H1 (cell line): ENCODE measurements at regions not wholly inside any gene's neighbourhood (a gene's known extent, or its start where the extent isn't known, plus 50 kb on each side); places are given as distances from the start of the nearest gene placed in this dataset.

Experiments used
- CTCF ChIA-PET: fragments of 300-600 bp; sonication (Branson Sonifier 250); formaldehyde crosslinking; loops from one replicate; lab custom pipeline; 2021; ENCODE audit not compliant: partially characterized antibody; lab: Charles Lee
- POLR2A ChIA-PET: fragments of 300-600 bp; sonication (Branson Sonifier 250); formaldehyde crosslinking; loops from one replicate; lab custom pipeline; 2021; ENCODE audit warnings: inconsistent platforms; ENCODE audit not compliant: partially characterized antibody; lab: Charles Lee
- DNase-seq, 2 experiments: peaks; one replicate each; pipeline versions ENCODE4 v3.0.0 to v3.0.0-alpha.2; 2010 to 2022; ENCODE audit warnings: low spot score in 2 of 2, low read depth in 1 of 2, mixed read lengths in 1 of 2
- FAIRE-seq: peaks from 2 replicates; lab custom pipeline; 2011; peaks lifted over from hg19 to GRCh38; lab: Jason Lieb, UNC
- H2AFZ ChIP-seq: 2 replicates; pipeline ENCODE4 v1.8.1; 2012; ENCODE audit warnings: low read length, inconsistent platforms
- H2AK5ac ChIP-seq: 2 replicates; pipeline ENCODE4 v1.6.1; 2013; ENCODE audit warnings: low read depth, low read length
- H2BK120ac ChIP-seq: replicated peaks from 2 replicates; pipeline ENCODE3; 2013; ENCODE audit warnings: low read depth, low read length, inconsistent platforms
- H2BK12ac ChIP-seq: 2 replicates; pipeline ENCODE4 v1.6.1; 2013; ENCODE audit warnings: low read depth, low read length
- H2BK15ac ChIP-seq: 2 replicates; pipeline ENCODE4 v1.6.1; 2013; ENCODE audit warnings: low read length
- H2BK20ac ChIP-seq: 2 replicates; pipeline ENCODE4 v1.6.1; 2013; ENCODE audit warnings: low read length
- H2BK5ac ChIP-seq: 2 replicates; pipeline ENCODE4 v1.6.1; 2013; ENCODE audit warnings: low read depth, low read length
- H3K14ac ChIP-seq: 2 replicates; pipeline ENCODE4 v1.6.1; 2013; ENCODE audit warnings: inconsistent platforms; ENCODE audit not compliant: insufficient read length
- H3K18ac ChIP-seq: 2 replicates; pipeline ENCODE4 v1.6.1; 2013; ENCODE audit warnings: low read length; ENCODE audit errors: extremely low read depth
- H3K23ac ChIP-seq: 2 replicates; pipeline ENCODE4 v1.6.1; 2013; ENCODE audit warnings: inconsistent platforms; ENCODE audit not compliant: insufficient read length
- H3K23me2 ChIP-seq: 2 replicates; pipeline ENCODE4 v1.6.1; 2013; ENCODE audit warnings: low read depth, low read length
- H3K27ac ChIP-seq: 2 replicates; pipeline ENCODE4 v1.6.1; 2011; ENCODE audit warnings: low read depth, low read length, inconsistent platforms
- H3K27me3 ChIP-seq, 4 experiments: replicated peaks in 1 of 4; 1 replicate in 1 of 4; 2 replicates in 3 of 4; pipeline versions ENCODE4 v1.6.1 to v1.8.1; 2011 to 2013; ENCODE audit warnings: low read length in 3 of 4, mild to moderate bottlenecking in 3 of 4, inconsistent platforms in 2 of 4, mixed read lengths in 2 of 4, moderate library complexity in 1 of 4; ENCODE audit not compliant: control insufficient read depth in 3 of 4, insufficient read depth in 3 of 4; ENCODE audit errors: extremely low read depth in 1 of 4
- H3K36me3 ChIP-seq, 4 experiments: 2 replicates each; pipeline versions ENCODE4 v1.6.1 to v1.8.1; 2011 to 2013; ENCODE audit warnings: mild to moderate bottlenecking in 4 of 4, low read length in 3 of 4, moderate library complexity in 2 of 4, control low read depth in 1 of 4, inconsistent platforms in 1 of 4; ENCODE audit not compliant: insufficient read depth in 4 of 4, control insufficient read depth in 2 of 4
- H3K4ac ChIP-seq: replicated peaks from 2 replicates; pipeline ENCODE3; 2013; ENCODE audit warnings: low read length, low read depth, mixed read lengths, inconsistent platforms; ENCODE audit not compliant: insufficient read length
- H3K4me1 ChIP-seq, 4 experiments: replicated peaks in 1 of 4; 1 replicate in 1 of 4; 2 replicates in 3 of 4; pipeline versions ENCODE4 v1.6.1 to v1.8.1; 2011 to 2013; ENCODE audit warnings: low read length in 3 of 4, inconsistent platforms in 2 of 4, mixed read lengths in 1 of 4; ENCODE audit not compliant: insufficient read depth in 4 of 4, control insufficient read depth in 3 of 4
- H3K4me2 ChIP-seq, 2 experiments: 2 replicates each; pipeline versions ENCODE4 v1.6.1 to v1.8.1; 2011 to 2013; ENCODE audit warnings: low read depth in 2 of 2, low read length in 2 of 2, control low read depth in 1 of 2, inconsistent platforms in 1 of 2, mild to moderate bottlenecking in 1 of 2; ENCODE audit not compliant: insufficient read depth in 1 of 2
- H3K4me3 ChIP-seq, 4 experiments: fragments of 200-600, 300-600 bp in 1 of 4; sonication (generic), shearing (Covaris generic), sonication (Bioruptor Twin) in 1 of 4; 2 replicates each; pipeline versions ENCODE4 v1.5.1 to v1.8.1; 2011 to 2016; ENCODE audit warnings: low read length in 4 of 4, low read depth in 3 of 4, control low read depth in 2 of 4, inconsistent platforms in 2 of 4, mild to moderate bottlenecking in 2 of 4, mixed read lengths in 1 of 4, moderate library complexity in 1 of 4; ENCODE audit not compliant: insufficient read depth in 2 of 4; ENCODE audit errors: extremely low read depth in 1 of 4
- H3K56ac ChIP-seq: replicated peaks from 2 replicates; pipeline ENCODE3; 2013; ENCODE audit warnings: low read depth, mild to moderate bottlenecking, mixed read lengths, low read length, inconsistent platforms; ENCODE audit not compliant: insufficient read length
- H3K79me1 ChIP-seq: 2 replicates; pipeline ENCODE4 v1.6.1; 2013; ENCODE audit warnings: low read depth, low read length, control low read depth
- H3K79me2 ChIP-seq, 2 experiments: 2 replicates each; pipeline versions ENCODE4 v1.6.1 to v1.8.1; 2012 to 2013; ENCODE audit warnings: low read length in 2 of 2, mild to moderate bottlenecking in 2 of 2, inconsistent platforms in 1 of 2; ENCODE audit not compliant: insufficient read depth in 2 of 2, control insufficient read depth in 1 of 2
- H3K9ac ChIP-seq, 4 experiments: replicated peaks in 1 of 4; 1 replicate in 1 of 4; 2 replicates in 3 of 4; pipeline versions ENCODE4 v1.6.1 to v1.8.1; 2011 to 2013; ENCODE audit warnings: low read depth in 3 of 4, low read length in 3 of 4, control low read depth in 2 of 4, mild to moderate bottlenecking in 2 of 4, moderate library complexity in 2 of 4, inconsistent platforms in 1 of 4; ENCODE audit errors: extremely low read depth in 1 of 4
- H3K9me3 ChIP-seq, 2 experiments: 2 replicates each; pipeline versions ENCODE4 v1.6.1 to v1.8.1; 2012 to 2013; ENCODE audit warnings: mild to moderate bottlenecking in 2 of 2, moderate library complexity in 2 of 2, control low read depth in 1 of 2, inconsistent platforms in 1 of 2, low read depth in 1 of 2, low read length in 1 of 2, mixed read lengths in 1 of 2; ENCODE audit not compliant: insufficient read depth in 2 of 2
- H4K20me1 ChIP-seq, 2 experiments: replicated peaks in 1 of 2; 2 replicates each; pipeline versions ENCODE3 to v1.8.1; 2011 to 2013; ENCODE audit warnings: inconsistent platforms in 2 of 2, low read length in 2 of 2, mild to moderate bottlenecking in 1 of 2; ENCODE audit not compliant: insufficient read depth in 2 of 2, control insufficient read depth in 1 of 2
- H4K5ac ChIP-seq: 2 replicates; pipeline ENCODE4 v1.6.1; 2013; ENCODE audit warnings: low read length, low read depth, mixed read lengths, inconsistent platforms; ENCODE audit not compliant: insufficient read length
- H4K8ac ChIP-seq: 2 replicates; pipeline ENCODE4 v1.8.0; 2013; ENCODE audit warnings: mild to moderate bottlenecking, moderate library complexity, low read length, inconsistent platforms; ENCODE audit not compliant: insufficient read depth; ENCODE audit errors: extremely low read depth
- H4K91ac ChIP-seq: replicated peaks from 2 replicates; pipeline ENCODE3; 2013; ENCODE audit warnings: low read length, mixed read lengths, inconsistent platforms; ENCODE audit not compliant: insufficient read length
- ASH2L ChIP-seq: fragments of 200-600, 300-600 bp; sonication (generic); IDR thresholded peaks from one replicate; pipeline ENCODE4 v1.7.1; 2017; ENCODE audit warnings: low read length
- BCL11A ChIP-seq, 2 experiments: IDR thresholded peaks; one replicate each; pipeline ENCODE4 v1.6.1; 2011; ENCODE audit warnings: low read depth in 2 of 2, low read length in 2 of 2, mild to moderate bottlenecking in 2 of 2
- CEBPB ChIP-seq: IDR thresholded peaks from 2 replicates; pipeline ENCODE4 v1.6.1; 2012; ENCODE audit warnings: low read depth, low read length
- CHD2 ChIP-seq: IDR thresholded peaks from 2 replicates; pipeline ENCODE4 v1.6.1; 2012; ENCODE audit warnings: low read length, improper control_type of control experiment
- CREB1 ChIP-seq: IDR thresholded peaks from 2 replicates; pipeline ENCODE4 v1.6.1; 2012; ENCODE audit warnings: inconsistent platforms
- EGR1 ChIP-seq: IDR thresholded peaks from 2 replicates; pipeline ENCODE4 v1.6.1; 2011; ENCODE audit warnings: low read depth, low read length, borderline replicate concordance
- HDAC6 ChIP-seq: IDR thresholded peaks from one replicate; pipeline ENCODE4 v1.7.1; 2012; ENCODE audit warnings: low read depth, mild to moderate bottlenecking, inconsistent platforms, low read length, moderate library complexity
- KDM5A ChIP-seq: fragments of 200-600 bp; IDR thresholded peaks from 2 replicates; pipeline ENCODE4 v1.7.1; 2012; ENCODE audit warnings: mild to moderate bottlenecking, low read length, inconsistent platforms, mixed read lengths
- MAFK ChIP-seq: IDR thresholded peaks from 2 replicates; pipeline ENCODE4 v1.6.1; 2012; ENCODE audit warnings: low read depth, mild to moderate bottlenecking, improper control_type of control experiment, low read length
- NANOG ChIP-seq: IDR thresholded peaks from 2 replicates; pipeline ENCODE4 v1.6.1; 2011; ENCODE audit warnings: low read length, low read depth, mild to moderate bottlenecking, inconsistent platforms; ENCODE audit not compliant: insufficient read depth, poor library complexity, severe bottlenecking
- PHF8 ChIP-seq: fragments of 200-600 bp; sonication (generic); conservative IDR thresholded peaks from 2 replicates; pipeline ENCODE4 v1.7.1; 2012; ENCODE audit warnings: low read depth, mild to moderate bottlenecking, inconsistent platforms, low read length, moderate library complexity
- SP1 ChIP-seq: IDR thresholded peaks from 2 replicates; pipeline ENCODE4 v1.6.1; 2011; ENCODE audit warnings: low read depth, low read length
- SP4 ChIP-seq: IDR thresholded peaks from 2 replicates; pipeline ENCODE4 v1.6.1; 2012; ENCODE audit warnings: low read length, inconsistent platforms
- TBP ChIP-seq: IDR thresholded peaks from 2 replicates; pipeline ENCODE4 v1.6.1; 2011; ENCODE audit warnings: low read depth, low read length, improper control_type of control experiment
- ZNF274 ChIP-seq: IDR thresholded peaks from 2 replicates; pipeline ENCODE4 v1.7.0; 2012; ENCODE audit warnings: low read length, borderline replicate concordance; ENCODE audit errors: extremely low read depth
- TF ChIP-seq, protein P1 (sequence below): IDR thresholded peaks from 2 replicates; pipeline ENCODE4 v1.6.1; 2012; ENCODE audit warnings: low read length, inconsistent platforms

DNA sequence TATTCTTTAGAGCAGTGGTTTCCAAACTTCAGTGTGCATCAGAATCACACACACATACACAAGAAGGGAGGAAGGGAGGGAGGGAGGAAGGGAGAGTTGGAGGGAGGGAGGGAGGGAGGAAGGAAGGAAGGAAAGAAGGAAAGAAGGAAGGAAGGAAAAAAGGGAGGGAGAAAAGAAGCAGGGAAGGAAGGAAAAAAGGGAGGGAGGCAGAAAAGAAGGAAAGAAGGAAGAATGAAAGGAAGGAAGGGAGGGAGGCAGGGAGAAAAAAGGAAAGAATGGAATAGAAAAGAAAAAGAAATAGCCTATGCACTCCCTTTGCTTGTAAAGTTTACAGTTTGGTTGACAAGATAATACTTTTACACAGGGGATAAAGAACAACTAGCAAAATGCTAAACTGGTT is 96.3 kb upstream of the BCL11A start:
- no peak for DNase-seq
- no peak for TF ChIP-seq SP1
- no peak for TF ChIP-seq SP4
- no peak for TF ChIP-seq HDAC6
- no peak for TF ChIP-seq KDM5A
- TF ChIP-seq PHF8: no peak
- TF ChIP-seq TBP: no peak
- no peak for TF ChIP-seq CHD2
- no peak for TF ChIP-seq ZNF274
- TF ChIP-seq BCL11A (IDR thresholded peaks at IDR 0.05; ENCODE audit: low read depth in 2 of 2, low read length in 2 of 2): no peak
- TF ChIP-seq, protein P1, sequence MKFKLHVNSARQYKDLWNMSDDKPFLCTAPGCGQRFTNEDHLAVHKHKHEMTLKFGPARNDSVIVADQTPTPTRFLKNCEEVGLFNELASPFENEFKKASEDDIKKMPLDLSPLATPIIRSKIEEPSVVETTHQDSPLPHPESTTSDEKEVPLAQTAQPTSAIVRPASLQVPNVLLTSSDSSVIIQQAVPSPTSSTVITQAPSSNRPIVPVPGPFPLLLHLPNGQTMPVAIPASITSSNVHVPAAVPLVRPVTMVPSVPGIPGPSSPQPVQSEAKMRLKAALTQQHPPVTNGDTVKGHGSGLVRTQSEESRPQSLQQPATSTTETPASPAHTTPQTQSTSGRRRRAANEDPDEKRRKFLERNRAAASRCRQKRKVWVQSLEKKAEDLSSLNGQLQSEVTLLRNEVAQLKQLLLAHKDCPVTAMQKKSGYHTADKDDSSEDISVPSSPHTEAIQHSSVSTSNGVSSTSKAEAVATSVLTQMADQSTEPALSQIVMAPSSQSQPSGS: no peak
- TF ChIP-seq ASH2L: no peak
- no peak for TF ChIP-seq NANOG
- no peak for TF ChIP-seq EGR1
- TF ChIP-seq CEBPB: no peak
- no peak for TF ChIP-seq CREB1
- TF ChIP-seq MAFK: no peak

More for the DNA sequence above, 96.3 kb upstream of the BCL11A start:
- H2BK15ac ChIP-seq: no peak overlapping the region
- H4K20me1 ChIP-seq: no peaks in the 10 kb centered on the region
- H3K27ac ChIP-seq: no peak overlapping the region
- H4K8ac ChIP-seq: no peak overlapping the region
- no peak overlapping the region for H2BK12ac ChIP-seq
- no peak overlapping the region for H3K9ac ChIP-seq
- H3K56ac ChIP-seq: no peak overlapping the region
- no peak overlapping the region for H2BK120ac ChIP-seq
- no peak overlapping the region for H2AK5ac ChIP-seq
- no peak overlapping the region for H3K4me3 ChIP-seq
- no peak overlapping the region for H2AFZ ChIP-seq
- no peak overlapping the region for H3K4me2 ChIP-seq
- ChIA-PET CTCF (interaction anchor here (1.9 kb wide), 1 partner anchor 25 kb away, joined by 9 read pairs; no protein-coding TSS in a partner anchor), POLR2A (no interaction called here)
- H3K79me1 ChIP-seq: no peaks in the 10 kb centered on the region
- no peak overlapping the region for H3K23ac ChIP-seq
- H3K9me3 ChIP-seq: no peaks in the 10 kb centered on the region
- FAIRE-seq: no peak
- no peak overlapping the region for H4K91ac ChIP-seq
- H2BK5ac ChIP-seq: no peak overlapping the region
- H4K5ac ChIP-seq: no peak overlapping the region
- no peaks in the 10 kb centered on the region; a peak in 1 of 7 replicates for H3K27me3 ChIP-seq
- no peaks in the 10 kb centered on the region for H3K36me3 ChIP-seq
- H3K23me2 ChIP-seq: no peaks in the 10 kb centered on the region
- H3K79me2 ChIP-seq: no peaks in the 10 kb centered on the region
- no peak overlapping the region for H2BK20ac ChIP-seq
- no peak overlapping the region for H3K18ac ChIP-seq
- H3K4ac ChIP-seq: no peak overlapping the region
- no peaks in the 10 kb centered on the region for H3K4me1 ChIP-seq
- no peak overlapping the region for H3K14ac ChIP-seq
